ENCODE measurements at regions not wholly inside any gene's neighbourhood (a gene's known extent, or its start where the extent isn't known, plus 50 kb on each side); places are given as distances from the start of the nearest gene placed in this dataset.
"Not testable (repeated sequence)": the region's sequence is repeated elsewhere in the genome, so short reads cannot be mapped to it uniquely, and the experiment has no call there.

- no peak for DNase-seq
These were observed 1525.5 kb upstream of the NUDT12 start for GRCh38 chr5:105088102-105088501.

- DNase-seq: no peak
These were observed 1495.3 kb upstream of the NUDT12 start for GRCh38 chr5:105057893-105058292.

- DNase-seq: no peak
These were observed 1494.4 kb upstream of the NUDT12 start for GRCh38 chr5:105057001-105057436.

- no peak for DNase-seq
These were observed 1491.8 kb upstream of the NUDT12 start for GRCh38 chr5:105054406-105054805.

- no peak for DNase-seq
These were observed 1480.0 kb upstream of the NUDT12 start for GRCh38 chr5:105042623-105043022.

GRCh38 chr5:105036814-105037213 is 1474.2 kb upstream of the NUDT12 start:
- DNase-seq: not testable (repeated sequence)

GRCh38 chr5:105034401-105034763 is 1471.8 kb upstream of the NUDT12 start:
- no peak for DNase-seq

- DNase-seq: no peak
These were observed 1471.2 kb upstream of the NUDT12 start for GRCh38 chr5:105033637-105034400.

- no peak for DNase-seq
These were observed 1470.3 kb upstream of the NUDT12 start for GRCh38 chr5:105032917-105033316.

- DNase-seq: no peak
These were observed 1467.6 kb upstream of the NUDT12 start for GRCh38 chr5:105030153-105030552.

GRCh38 chr5:105015098-105015497 is 1452.5 kb upstream of the NUDT12 start:
- DNase-seq: no peak

- DNase-seq: no peak
These were observed 1436.0 kb upstream of the NUDT12 start for GRCh38 chr5:104998572-104998971.

GRCh38 chr5:104998169-104998568 is 1435.6 kb upstream of the NUDT12 start:
- DNase-seq: no peak

- no peak for DNase-seq
These were observed 1424.5 kb upstream of the NUDT12 start for GRCh38 chr5:104987074-104987473.

GRCh38 chr5:104977529-104977928 is 1414.9 kb upstream of the NUDT12 start:
- DNase-seq: no peak

GRCh38 chr5:104967806-104968410 is 1405.3 kb upstream of the NUDT12 start:
- DNase-seq: no peak

GRCh38 chr5:104965006-104965405 is 1402.4 kb upstream of the NUDT12 start:
- DNase-seq: no peak

- no peak for DNase-seq
These were observed 1392.9 kb upstream of the NUDT12 start for GRCh38 chr5:104955479-104955878.

GRCh38 chr5:104952876-104953275 is 1390.3 kb upstream of the NUDT12 start:
- no peak for DNase-seq

GRCh38 chr5:104951829-104952228 is 1389.2 kb upstream of the NUDT12 start:
- no peak for DNase-seq

- DNase-seq: no peak
These were observed 1384.5 kb upstream of the NUDT12 start for GRCh38 chr5:104947076-104947475.

- no peak for DNase-seq
These were observed 1380.1 kb upstream of the NUDT12 start for GRCh38 chr5:104942735-104943134.

- DNase-seq: no peak
These were observed 1378.5 kb upstream of the NUDT12 start for GRCh38 chr5:104941030-104941645.

- no peak for DNase-seq
These were observed 1375.0 kb upstream of the NUDT12 start for GRCh38 chr5:104937598-104937997.
